IMR-90 (cell line): ENCODE measurements at regions not wholly inside any gene's neighbourhood (a gene's known extent, or its start where the extent isn't known, plus 50 kb on each side); places are given as distances from the start of the nearest gene placed in this dataset.

ENCODE experiments used
- ATAC-seq: fragments of 200-7000 bp; cut with Tn5 transposase; 2 replicates; pipeline ENCODE4 v1.9.1; 2020; ENCODE audit warnings: low read depth, mild to moderate bottlenecking, moderate library complexity
- BruUV-seq: library from RNA; stranded (reverse); fragments of 400-500 nt; replicated peaks from 2 replicates; lab custom pipeline; 2021; lab: Mats Ljungman, UMichigan
- CTCF ChIA-PET: fragments of 300-600 bp; formaldehyde crosslinking; extraction: SDS; loops from one replicate; lab custom pipeline; 2021; ENCODE audit warnings: antibody characterized with exemption; lab: Yijun Ruan, JAX
- POLR2A ChIA-PET: fragments of 300-600 bp; sonication (Branson Sonifier 250); formaldehyde crosslinking; loops from one replicate; lab custom pipeline; 2022; ENCODE audit warnings: antibody characterized with exemption; ENCODE audit not compliant: unreplicated experiment; lab: Charles Lee
- DNase-seq: peaks from one replicate; pipeline ENCODE4 v3.0.0; 2013
- H2AFZ ChIP-seq: replicated peaks from 2 replicates; pipeline ENCODE3; 2013; ENCODE audit warnings: low read length, mild to moderate bottlenecking; ENCODE audit not compliant: poor library complexity
- H2AK5ac ChIP-seq: 2 replicates; pipeline ENCODE4 v1.6.1; 2013; ENCODE audit warnings: low read depth, low read length, inconsistent platforms
- H2AK9ac ChIP-seq: replicated peaks from 2 replicates; pipeline ENCODE3; 2013; ENCODE audit warnings: mild to moderate bottlenecking, low read depth, low read length, moderate library complexity; ENCODE audit not compliant: poor library complexity
- H2BK120ac ChIP-seq: 2 replicates; pipeline ENCODE4 v1.6.1; 2013; ENCODE audit warnings: low read depth, low read length, inconsistent platforms
- H2BK15ac ChIP-seq: 3 replicates; pipeline ENCODE4 v1.6.1; 2013; ENCODE audit warnings: low read depth, low read length, inconsistent platforms
- H2BK20ac ChIP-seq: 2 replicates; pipeline ENCODE4 v1.6.1; 2013; ENCODE audit warnings: low read depth, mild to moderate bottlenecking, inconsistent platforms, low read length, moderate library complexity
- H2BK5ac ChIP-seq: 2 replicates; pipeline ENCODE4 v1.6.1; 2013; ENCODE audit warnings: mild to moderate bottlenecking, low read depth, low read length, inconsistent platforms; ENCODE audit not compliant: poor library complexity, severe bottlenecking
- H3K14ac ChIP-seq: replicated peaks from 2 replicates; pipeline ENCODE4 v1.6.1; 2013; ENCODE audit warnings: low read depth, low read length, inconsistent platforms
- H3K18ac ChIP-seq: 2 replicates; pipeline ENCODE4 v1.6.1; 2013; ENCODE audit warnings: low read depth, low read length, control low read depth
- H3K23ac ChIP-seq: 2 replicates; pipeline ENCODE4 v1.6.1; 2013; ENCODE audit warnings: low read depth, low read length, inconsistent platforms
- H3K27ac ChIP-seq: 2 replicates; pipeline ENCODE4 v1.5.1; 2013; ENCODE audit warnings: mild to moderate bottlenecking, control low read depth, low read length; ENCODE audit not compliant: insufficient read depth
- H3K27me3 ChIP-seq: 2 replicates; pipeline ENCODE4 v1.6.1; 2013; ENCODE audit warnings: low read length; ENCODE audit not compliant: control insufficient read depth, insufficient read depth
- H3K36me3 ChIP-seq: 2 replicates; pipeline ENCODE4 v1.6.1; 2013; ENCODE audit warnings: low read length, mixed read lengths; ENCODE audit not compliant: control insufficient read depth, insufficient read depth
- H3K4ac ChIP-seq: 2 replicates; pipeline ENCODE4 v1.6.1; 2013; ENCODE audit warnings: low read depth, low read length, inconsistent platforms
- H3K4me1 ChIP-seq: 2 replicates; pipeline ENCODE4 v1.6.1; 2013; ENCODE audit warnings: low read length, mixed read lengths; ENCODE audit not compliant: control insufficient read depth, insufficient read depth
- H3K4me2 ChIP-seq: 2 replicates; pipeline ENCODE4 v1.6.1; 2013; ENCODE audit warnings: low read depth, mild to moderate bottlenecking, control low read depth, low read length, moderate library complexity
- H3K4me3 ChIP-seq: 2 replicates; pipeline ENCODE4 v1.5.1; 2013; ENCODE audit warnings: low read depth, mild to moderate bottlenecking, control low read depth, low read length, moderate library complexity; ENCODE audit not compliant: insufficient read depth
- H3K56ac ChIP-seq: 2 replicates; pipeline ENCODE4 v1.6.1; 2013; ENCODE audit warnings: low read length, inconsistent platforms; ENCODE audit not compliant: insufficient read depth; ENCODE audit errors: extremely low read depth
- H3K79me1 ChIP-seq, 2 experiments: 2 replicates each; pipeline ENCODE4 v1.6.1; 2013; ENCODE audit warnings: low read length in 2 of 2, inconsistent platforms in 1 of 2, low read depth in 1 of 2
- H3K9ac ChIP-seq: 2 replicates; pipeline ENCODE4 v1.6.1; 2013; ENCODE audit warnings: low read depth, low read length, control low read depth
- H3K9me1 ChIP-seq: 2 replicates; pipeline ENCODE4 v1.6.1; 2013; ENCODE audit warnings: low read length, inconsistent platforms; ENCODE audit not compliant: insufficient read depth
- H3K9me3 ChIP-seq: 2 replicates; pipeline ENCODE4 v1.6.1; 2013; ENCODE audit warnings: low read length; ENCODE audit not compliant: control insufficient read depth, insufficient read depth
- H4K20me1 ChIP-seq: 2 replicates; pipeline ENCODE4 v1.6.1; 2013; ENCODE audit warnings: low read length, inconsistent platforms; ENCODE audit not compliant: insufficient read depth
- H4K5ac ChIP-seq: 2 replicates; pipeline ENCODE4 v1.6.1; 2013; ENCODE audit warnings: mild to moderate bottlenecking, low read depth, low read length, control low read depth
- H4K8ac ChIP-seq, 2 experiments: 2 replicates each; pipeline ENCODE4 v1.6.1; 2013; ENCODE audit warnings: low read depth in 2 of 2, low read length in 2 of 2, control low read depth in 1 of 2, inconsistent platforms in 1 of 2
- H4K91ac ChIP-seq: 2 replicates; pipeline ENCODE4 v1.6.1; 2013; ENCODE audit warnings: low read depth, low read length, inconsistent platforms; ENCODE audit not compliant: insufficient read depth
- CEBPB ChIP-seq: IDR thresholded peaks from 2 replicates; pipeline ENCODE4 v1.6.1; 2012; ENCODE audit warnings: low read depth, low read length, improper control_type of control experiment
- FOS ChIP-seq: fragments of 150-350 bp; IDR thresholded peaks from 2 replicates; pipeline ENCODE4 v1.6.1; 2016; ENCODE audit warnings: low read depth, low read length
- MAFK ChIP-seq: IDR thresholded peaks from 2 replicates; pipeline ENCODE4 v1.6.1; 2012; ENCODE audit warnings: low read depth, low read length, improper control_type of control experiment
- MAZ ChIP-seq: IDR thresholded peaks from 2 replicates; pipeline ENCODE4 v1.6.1; 2012; ENCODE audit warnings: low read depth, mild to moderate bottlenecking, low read length, improper control_type of control experiment, moderate library complexity, borderline replicate concordance
- MXI1 ChIP-seq: IDR thresholded peaks from 2 replicates; pipeline ENCODE4 v1.6.1; 2012; ENCODE audit warnings: low read depth, mild to moderate bottlenecking, low read length, moderate library complexity, borderline replicate concordance
- POLR2A ChIP-seq: IDR thresholded peaks from 2 replicates; pipeline ENCODE4 v1.6.1; 2012; ENCODE audit warnings: mild to moderate bottlenecking, low read depth, low read length
- RAD21 ChIP-seq: IDR thresholded peaks from 2 replicates; pipeline ENCODE4 v1.6.1; 2012; ENCODE audit warnings: low read length, improper control_type of control experiment
- RFX5 ChIP-seq: IDR thresholded peaks from 2 replicates; pipeline ENCODE4 v1.8.0; 2012; ENCODE audit warnings: low read depth, mild to moderate bottlenecking, low read length, moderate library complexity
- SMC3 ChIP-seq: fragments of 150-350 bp; IDR thresholded peaks from 2 replicates; pipeline ENCODE4 v1.6.1; 2016; ENCODE audit warnings: low read depth, mild to moderate bottlenecking, antibody characterized with exemption, low read length, moderate library complexity
- WGBS, 2 experiments: methylation state at CpG; one replicate each; pipeline versions ENCODE4 v1.1.5 to v1.1.7; 2013; ENCODE audit warnings: missing lambda C conversion rate in 2 of 2; ENCODE audit not compliant: insufficient read length in 1 of 2; ENCODE audit errors: extremely low coverage in 2 of 2; 5-methylcytosine and 5-hydroxymethylcytosine counted together
- dilution Hi-C: fragments of 300-500 bp; cut with HindIII; formaldehyde crosslinking; loops from one replicate; pipeline ENCODE4 v1.14.3; 2018; ENCODE audit warnings: low sequenced_read_pairs; ENCODE audit not compliant: unreplicated experiment
- in situ Hi-C: fragments of 300-500 bp; cut with MboI; formaldehyde crosslinking; loops from 3 replicates; pipeline ENCODE4 v1.14.3; 2019; ENCODE audit warnings: low sequenced_read_pairs, inconsistent platforms, mixed read lengths
- intact Hi-C: fragments of 100-400 bp; cut with micrococcal nuclease; formaldehyde crosslinking; loops from 2 replicates; pipeline ENCODE4 v1.10.0; 2022

- Histone ChIP-seq H3K23ac (no peak overlapping the region), H2AK9ac (no peak overlapping the region), H4K91ac (no peak overlapping the region), H3K14ac (no peak overlapping the region), H3K9me1 (no peaks in the 10 kb centered on the region), H2AK5ac (no peak overlapping the region), H3K4ac (no peak overlapping the region), H3K9ac (no peak overlapping the region), H3K27ac (no peak overlapping the region), H4K5ac (no peak overlapping the region), H2BK5ac (no peak overlapping the region), H2BK20ac (no peak overlapping the region), H3K56ac (no peak overlapping the region), H3K4me3 (no peak overlapping the region), H3K4me2 (no peak overlapping the region), H3K18ac (no peak overlapping the region), H3K4me1 (no peaks in the 10 kb centered on the region), H2AFZ (peak overlapping the region; percentile 56), H3K27me3 (no peaks in the 10 kb centered on the region), H2BK15ac (no peak overlapping the region), H4K8ac (no peak overlapping the region), H3K9me3 (no peaks in the 10 kb centered on the region), H4K20me1 (no peaks in the 10 kb centered on the region), H3K79me1 (no peaks in the 10 kb centered on the region), H3K36me3 (no peaks in the 10 kb centered on the region), H2BK120ac (no peak overlapping the region)
- in situ Hi-C loops = no loop called here
- dilution Hi-C loops = no loop called here
- TF ChIP-seq SMC3 = no peak
- no peak for TF ChIP-seq POLR2A
- no peak for TF ChIP-seq MXI1
- TF ChIP-seq CEBPB = no peak
- TF ChIP-seq MAFK = no peak
- no peak for TF ChIP-seq MAZ
- TF ChIP-seq RFX5 = no peak
- TF ChIP-seq RAD21 = no peak
- TF ChIP-seq FOS = no peak
- BruUV-seq = no TSS peak
- ATAC-seq (peak; percentile 70), DNase-seq (peak; percentile 58)
- intact Hi-C loops = no loop called here
- POLR2A ChIA-PET = no interaction called here
- WGBS, 2 experiments = no CpG with 5 or more reads among the region's 5 CpGs
- CTCF ChIA-PET = interaction anchor here (0.6 kb wide), 1 partner anchor 562 kb away, joined by 3 read pairs; no protein-coding TSS in a partner anchor
These were observed 594.1 kb downstream of the SATB2 start for GRCh38 chr2:198863655-198864054.
